HEK293T (cell line): ENCODE measurements at regions not wholly inside any gene's neighbourhood (a gene's known extent, or its start where the extent isn't known, plus 50 kb on each side); places are given as distances from the start of the nearest gene placed in this dataset.

Source experiments
- BHLHE40 ChIP-seq: fragments of 450-650 bp; IDR thresholded peaks from 2 replicates; pipeline ENCODE4 v1.6.1; 2016; ENCODE audit warnings: mild to moderate bottlenecking, moderate library complexity, borderline replicate concordance
- CTBP1 ChIP-seq: fragments of 450-650 bp; IDR thresholded peaks from 2 replicates; pipeline ENCODE4 v1.6.1; 2016; ENCODE audit warnings: borderline replicate concordance
- ELF4 ChIP-seq: fragments of 450-650 bp; IDR thresholded peaks from 2 replicates; pipeline ENCODE4 v1.6.1; 2017; ENCODE audit warnings: antibody characterized with exemption
- NFRKB ChIP-seq: fragments of 450-650 bp; IDR thresholded peaks from 2 replicates; pipeline ENCODE4 v1.6.1; 2016; ENCODE audit warnings: mild to moderate bottlenecking, moderate library complexity
- SP1 ChIP-seq: fragments of 450-650 bp; IDR thresholded peaks from 2 replicates; pipeline ENCODE4 v1.6.1; 2017
- TARDBP ChIP-seq: fragments of 450-650 bp; IDR thresholded peaks from 2 replicates; pipeline ENCODE4 v1.6.1; 2016

DNA sequence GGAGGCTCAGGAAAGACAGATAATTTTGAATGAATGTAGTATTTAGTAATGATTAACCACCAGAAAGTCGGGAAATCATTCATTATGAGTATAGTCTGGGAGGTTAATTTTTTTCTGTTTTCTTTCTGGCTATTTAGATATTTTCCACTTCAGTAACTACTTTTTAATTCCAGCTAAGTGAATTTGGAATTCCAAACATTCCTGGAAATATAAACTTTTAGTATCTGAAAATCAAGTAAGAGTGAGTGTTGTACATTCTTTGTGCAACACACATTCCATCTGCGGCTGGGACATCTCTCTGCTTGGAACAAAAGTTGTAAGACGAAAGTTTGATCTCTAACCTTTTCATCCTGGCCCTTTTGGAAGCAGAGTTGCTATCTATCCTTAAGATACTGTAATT, 275.7 kb upstream of the SPRED2 start:
- TF ChIP-seq SP1 (no peak), TARDBP (no peak), CTBP1 (no peak), BHLHE40 (no peak), ELF4 (no peak), NFRKB (no peak)
